ENCODE measurements at regions not wholly inside any gene's neighbourhood (a gene's known extent, or its start where the extent isn't known, plus 50 kb on each side); places are given as distances from the start of the nearest gene placed in this dataset.

- Histone ChIP-seq H3K9me3 (ENCODE audit: control extremely low read depth in 1 of 5, control insufficient read depth in 4 of 5, insufficient read depth in 2 of 5, low read depth in 1 of 5, low read length in 4 of 5) (peaks cover 0 to 12% (median 3%) of the 10 kb centered on the region in 5 experiments), H3K4me3 (ENCODE audit: control insufficient read depth in 1 of 7, extremely low read depth in 1 of 7, insufficient read depth in 4 of 7, low read depth in 2 of 7, low read length in 6 of 7) (no peak overlapping the region), H3K27ac (ENCODE audit: insufficient read depth in 1 of 2, low read depth in 1 of 2, low read length in 2 of 2, poor library complexity in 1 of 2, severe bottlenecking in 2 of 2) (no peak overlapping the region), H3K4me1 (ENCODE audit: control extremely low read depth in 1 of 4, control insufficient read depth in 4 of 4, insufficient read depth in 4 of 4, low read length in 3 of 4) (no peaks in the 10 kb centered on the region), H3K27me3 (replicated peaks in 2 of 5; ENCODE audit: control insufficient read depth in 4 of 5, insufficient read depth in 5 of 5, low read length in 4 of 5) (no peaks in the 10 kb centered on the region), H3K36me3 (ENCODE audit: control insufficient read depth in 4 of 4, insufficient read depth in 4 of 4, low read length in 3 of 4) (no peaks in the 10 kb centered on the region)
- WGBS (ENCODE audit: insufficient coverage), result 90% methylated on average over 4 of the region's 4 CpGs
- no peak for DNase-seq
- CTCF ChIA-PET, result no interaction called here
- POLR2A ChIA-PET, result no interaction called here
These were observed 464.1 kb upstream of the KLF4 start for GRCh38 chr9:107953556-107954125.

- Histone ChIP-seq H3K4me3 (ENCODE audit: control insufficient read depth in 1 of 7, extremely low read depth in 1 of 7, insufficient read depth in 4 of 7, low read depth in 2 of 7, low read length in 6 of 7) (no peak overlapping the region), H3K27me3 (replicated peaks in 2 of 5; ENCODE audit: control insufficient read depth in 4 of 5, insufficient read depth in 5 of 5, low read length in 4 of 5) (no peaks in the 10 kb centered on the region), H3K9me3 (ENCODE audit: control extremely low read depth in 1 of 5, control insufficient read depth in 4 of 5, insufficient read depth in 2 of 5, low read depth in 1 of 5, low read length in 4 of 5) (peaks cover 0 to 12% (median 3%) of the 10 kb centered on the region in 5 experiments), H3K4me1 (ENCODE audit: control extremely low read depth in 1 of 4, control insufficient read depth in 4 of 4, insufficient read depth in 4 of 4, low read length in 3 of 4) (no peaks in the 10 kb centered on the region), H3K36me3 (ENCODE audit: control insufficient read depth in 4 of 4, insufficient read depth in 4 of 4, low read length in 3 of 4) (no peaks in the 10 kb centered on the region), H3K27ac (ENCODE audit: insufficient read depth in 1 of 2, low read depth in 1 of 2, low read length in 2 of 2, poor library complexity in 1 of 2, severe bottlenecking in 2 of 2) (no peak overlapping the region)
- CTCF ChIA-PET, result no interaction called here
- no CpG with 5 or more reads among the region's 1 CpG for WGBS (ENCODE audit: insufficient coverage)
- DNase-seq, result no peak
- POLR2A ChIA-PET, result no interaction called here
These were observed 463.2 kb upstream of the KLF4 start for GRCh38 chr9:107952773-107953172.

DNA sequence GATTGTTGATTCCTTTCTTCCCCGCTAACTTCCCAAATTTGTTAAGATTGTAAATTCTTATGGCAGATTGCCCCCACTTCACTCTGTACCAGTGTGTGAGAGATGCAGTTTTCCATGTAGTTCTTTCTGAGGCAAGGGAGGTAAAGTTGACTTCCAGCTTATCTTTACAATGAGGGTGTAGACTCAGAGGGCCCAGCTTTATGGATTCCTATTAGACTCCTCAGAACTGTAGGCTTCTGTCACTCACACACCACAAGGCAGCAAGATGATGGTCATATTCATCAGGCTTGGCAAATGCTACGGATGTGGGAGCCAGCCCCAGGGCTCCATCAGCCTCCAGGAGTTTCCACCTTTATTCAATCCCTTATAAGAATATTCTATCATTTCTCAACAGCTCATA is 461.9 kb upstream of the KLF4 start:
- POLR2A ChIA-PET, result no interaction called here
- WGBS (ENCODE audit: insufficient coverage), result 100% methylated on average over 1 of the region's 2 CpGs

DNA sequence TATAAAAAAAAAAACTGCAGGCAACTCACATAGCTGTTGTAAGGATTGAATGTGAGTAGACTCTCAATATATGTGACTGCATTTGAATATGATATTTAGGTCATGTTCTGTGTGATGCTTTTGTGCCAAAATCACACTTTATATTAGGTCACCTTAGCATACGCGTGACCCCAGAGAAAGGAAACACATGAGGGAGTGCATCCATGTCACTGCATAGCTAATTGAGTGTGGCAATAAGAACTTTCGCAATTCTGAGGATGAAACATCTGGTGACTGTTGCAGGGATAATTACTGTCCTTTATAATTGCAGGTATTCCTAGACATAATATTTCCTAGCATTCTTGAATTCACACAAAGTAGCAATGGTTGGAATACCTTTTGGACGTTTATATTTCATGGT is 459.5 kb upstream of the KLF4 start:
- no CpG with 5 or more reads among the region's 4 CpGs for WGBS (ENCODE audit: insufficient coverage)
- Histone ChIP-seq H3K27ac (ENCODE audit: insufficient read depth in 1 of 2, low read depth in 1 of 2, low read length in 2 of 2, poor library complexity in 1 of 2, severe bottlenecking in 2 of 2) (no peak overlapping the region), H3K4me3 (ENCODE audit: control insufficient read depth in 1 of 7, extremely low read depth in 1 of 7, insufficient read depth in 4 of 7, low read depth in 2 of 7, low read length in 6 of 7) (no peak overlapping the region), H3K27me3 (replicated peaks in 2 of 5; ENCODE audit: control insufficient read depth in 4 of 5, insufficient read depth in 5 of 5, low read length in 4 of 5) (no peaks in the 10 kb centered on the region), H3K4me1 (ENCODE audit: control extremely low read depth in 1 of 4, control insufficient read depth in 4 of 4, insufficient read depth in 4 of 4, low read length in 3 of 4) (no peaks in the 10 kb centered on the region), H3K9me3 (ENCODE audit: control extremely low read depth in 1 of 5, control insufficient read depth in 4 of 5, insufficient read depth in 2 of 5, low read depth in 1 of 5, low read length in 4 of 5) (peaks cover 0 to 12% (median 3%) of the 10 kb centered on the region in 5 experiments), H3K36me3 (ENCODE audit: control insufficient read depth in 4 of 4, insufficient read depth in 4 of 4, low read length in 3 of 4) (no peaks in the 10 kb centered on the region)
- POLR2A ChIA-PET, result no interaction called here
- CTCF ChIA-PET, result no interaction called here
- no peak for DNase-seq

More for the DNA sequence above, 461.9 kb upstream of the KLF4 start:
- H3K36me3 ChIP-seq (ENCODE audit: control insufficient read depth in 4 of 4, insufficient read depth in 4 of 4, low read length in 3 of 4), result no peaks in the 10 kb centered on the region
- DNase-seq, result no peak
- peaks cover 0 to 12% (median 3%) of the 10 kb centered on the region in 5 experiments for H3K9me3 ChIP-seq (ENCODE audit: control extremely low read depth in 1 of 5, control insufficient read depth in 4 of 5, insufficient read depth in 2 of 5, low read depth in 1 of 5, low read length in 4 of 5)
- H3K27me3 ChIP-seq (replicated peaks in 2 of 5; ENCODE audit: control insufficient read depth in 4 of 5, insufficient read depth in 5 of 5, low read length in 4 of 5), result no peaks in the 10 kb centered on the region
- CTCF ChIA-PET, result no interaction called here
- no peak overlapping the region for H3K27ac ChIP-seq (ENCODE audit: insufficient read depth in 1 of 2, low read depth in 1 of 2, low read length in 2 of 2, poor library complexity in 1 of 2, severe bottlenecking in 2 of 2)
- no peaks in the 10 kb centered on the region for H3K4me1 ChIP-seq (ENCODE audit: control extremely low read depth in 1 of 4, control insufficient read depth in 4 of 4, insufficient read depth in 4 of 4, low read length in 3 of 4)
- H3K4me3 ChIP-seq (ENCODE audit: control insufficient read depth in 1 of 7, extremely low read depth in 1 of 7, insufficient read depth in 4 of 7, low read depth in 2 of 7, low read length in 6 of 7), result no peak overlapping the region

GRCh38 chr9:107948601-107949000 is 459.0 kb upstream of the KLF4 start:
- Histone ChIP-seq H3K9me3 (ENCODE audit: control extremely low read depth in 1 of 5, control insufficient read depth in 4 of 5, insufficient read depth in 2 of 5, low read depth in 1 of 5, low read length in 4 of 5) (peaks cover 0 to 12% (median 3%) of the 10 kb centered on the region in 5 experiments), H3K4me1 (ENCODE audit: control extremely low read depth in 1 of 4, control insufficient read depth in 4 of 4, insufficient read depth in 4 of 4, low read length in 3 of 4) (no peaks in the 10 kb centered on the region), H3K36me3 (ENCODE audit: control insufficient read depth in 4 of 4, insufficient read depth in 4 of 4, low read length in 3 of 4) (no peaks in the 10 kb centered on the region), H3K4me3 (ENCODE audit: control insufficient read depth in 1 of 7, extremely low read depth in 1 of 7, insufficient read depth in 4 of 7, low read depth in 2 of 7, low read length in 6 of 7) (no peak overlapping the region), H3K27ac (ENCODE audit: insufficient read depth in 1 of 2, low read depth in 1 of 2, low read length in 2 of 2, poor library complexity in 1 of 2, severe bottlenecking in 2 of 2) (no peak overlapping the region), H3K27me3 (replicated peaks in 2 of 5; ENCODE audit: control insufficient read depth in 4 of 5, insufficient read depth in 5 of 5, low read length in 4 of 5) (no peaks in the 10 kb centered on the region)
- no peak for DNase-seq
- CTCF ChIA-PET, result no interaction called here
- WGBS (ENCODE audit: insufficient coverage), result 83% methylated on average over 1 of the region's 2 CpGs
- POLR2A ChIA-PET, result no interaction called here

DNA sequence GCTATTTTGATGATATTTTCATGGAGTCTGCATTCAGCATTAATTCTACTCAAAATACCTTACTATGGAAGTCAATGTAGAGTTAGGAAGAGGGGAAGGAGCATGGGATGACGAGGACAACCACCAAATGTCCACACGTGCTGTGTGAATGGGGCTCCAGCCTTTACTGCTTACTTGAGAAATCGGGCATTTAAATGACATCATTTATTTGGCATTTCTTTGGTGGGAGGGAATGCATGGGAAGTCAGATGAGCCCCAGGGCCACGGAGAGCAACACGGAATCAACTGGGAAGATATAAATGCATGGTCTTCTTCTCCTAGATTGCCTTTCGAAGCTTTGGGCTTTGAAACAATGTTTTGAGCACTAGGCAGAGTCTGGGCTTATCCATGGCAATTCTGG is 458.5 kb upstream of the KLF4 start:
- no peak for DNase-seq

DNA sequence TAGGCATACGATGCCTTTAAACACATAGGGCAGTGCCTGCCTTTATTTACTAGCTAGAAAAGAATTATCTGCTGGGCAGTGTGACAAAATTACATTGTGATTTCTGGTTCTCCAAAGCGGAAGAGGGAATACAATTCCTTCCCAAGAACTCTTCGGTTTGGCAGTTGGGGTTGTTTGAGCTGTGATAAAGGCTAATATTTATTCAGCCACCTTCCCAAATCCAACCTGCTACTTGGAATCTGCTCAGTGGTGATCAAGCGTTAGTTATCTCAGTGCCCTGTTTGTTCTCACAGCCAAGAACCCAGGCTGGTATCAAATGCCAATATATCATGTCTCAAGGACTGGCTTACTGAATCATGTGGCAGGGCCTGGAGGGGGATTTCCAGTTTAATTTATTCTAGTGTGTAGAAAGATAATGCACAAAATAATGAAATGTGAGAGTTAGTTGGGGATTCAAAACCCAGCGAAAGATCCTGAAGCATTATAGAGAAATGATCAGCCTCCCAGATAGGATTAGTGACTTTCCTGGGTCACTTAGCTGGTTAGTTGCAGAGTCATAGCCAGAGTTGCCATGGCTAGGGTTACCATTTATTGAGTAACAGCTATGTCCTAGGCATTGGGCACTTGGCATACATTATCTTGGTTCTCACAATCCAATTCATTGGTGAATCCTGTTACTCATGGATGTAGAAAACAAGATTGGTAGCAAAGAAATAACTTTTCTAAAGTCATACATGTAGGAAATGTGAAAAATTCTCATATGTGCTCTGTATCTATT is 457.0 kb upstream of the KLF4 start:
- Histone ChIP-seq H3K4me1 (ENCODE audit: control extremely low read depth in 1 of 4, control insufficient read depth in 4 of 4, insufficient read depth in 4 of 4, low read length in 3 of 4) (no peaks in the 10 kb centered on the region), H3K36me3 (ENCODE audit: control insufficient read depth in 4 of 4, insufficient read depth in 4 of 4, low read length in 3 of 4) (no peaks in the 10 kb centered on the region), H3K9me3 (ENCODE audit: control extremely low read depth in 1 of 5, control insufficient read depth in 4 of 5, insufficient read depth in 2 of 5, low read depth in 1 of 5, low read length in 4 of 5) (peaks cover 0 to 12% (median 2%) of the 10 kb centered on the region in 5 experiments), H3K27ac (ENCODE audit: insufficient read depth in 1 of 2, low read depth in 1 of 2, low read length in 2 of 2, poor library complexity in 1 of 2, severe bottlenecking in 2 of 2) (no peak overlapping the region), H3K4me3 (ENCODE audit: control insufficient read depth in 1 of 7, extremely low read depth in 1 of 7, insufficient read depth in 4 of 7, low read depth in 2 of 7, low read length in 6 of 7) (no peak overlapping the region), H3K27me3 (replicated peaks in 2 of 5; ENCODE audit: control insufficient read depth in 4 of 5, insufficient read depth in 5 of 5, low read length in 4 of 5) (no peaks in the 10 kb centered on the region)
- POLR2A ChIA-PET, result no interaction called here
- WGBS (ENCODE audit: insufficient coverage), result 100% methylated on average over 2 of the region's 5 CpGs
- CTCF ChIA-PET, result interaction anchor here (1.2 kb wide), 1 partner anchor 14 kb away, joined by 3 read pairs; no protein-coding TSS in a partner anchor
- DNase-seq, result no peak

More for the DNA sequence above, 458.5 kb upstream of the KLF4 start:
- Histone ChIP-seq H3K9me3 (ENCODE audit: control extremely low read depth in 1 of 5, control insufficient read depth in 4 of 5, insufficient read depth in 2 of 5, low read depth in 1 of 5, low read length in 4 of 5) (peaks cover 0 to 12% (median 3%) of the 10 kb centered on the region in 5 experiments), H3K4me3 (ENCODE audit: control insufficient read depth in 1 of 7, extremely low read depth in 1 of 7, insufficient read depth in 4 of 7, low read depth in 2 of 7, low read length in 6 of 7) (no peak overlapping the region), H3K27me3 (replicated peaks in 2 of 5; ENCODE audit: control insufficient read depth in 4 of 5, insufficient read depth in 5 of 5, low read length in 4 of 5) (no peaks in the 10 kb centered on the region), H3K27ac (ENCODE audit: insufficient read depth in 1 of 2, low read depth in 1 of 2, low read length in 2 of 2, poor library complexity in 1 of 2, severe bottlenecking in 2 of 2) (no peak overlapping the region), H3K36me3 (ENCODE audit: control insufficient read depth in 4 of 4, insufficient read depth in 4 of 4, low read length in 3 of 4) (no peaks in the 10 kb centered on the region), H3K4me1 (ENCODE audit: control extremely low read depth in 1 of 4, control insufficient read depth in 4 of 4, insufficient read depth in 4 of 4, low read length in 3 of 4) (no peaks in the 10 kb centered on the region)
- CTCF ChIA-PET, result no interaction called here
- POLR2A ChIA-PET, result no interaction called here
- WGBS (ENCODE audit: insufficient coverage), result 91% methylated on average over 6 of the region's 6 CpGs

All from common myeloid progenitor, CD34-positive (primary cell).